Liver (tissue), 3 donors: ENCODE measurements at regions not wholly inside any gene's neighbourhood (a gene's known extent, or its start where the extent isn't known, plus 50 kb on each side); places are given as distances from the start of the nearest gene placed in this dataset.

Experiments used
- CTCF ChIP-seq: fragments of 150-350 bp; IDR thresholded peaks from 2 replicates; pipeline ENCODE4 v1.5.1; 2017; ENCODE audit warnings: improper control_type of control experiment, low read depth, low read length; ENCODE audit not compliant: missing input control
- EGR1 ChIP-seq, 2 donors: IDR thresholded peaks; 2 replicates each; pipeline ENCODE4 v1.6.1; 2016 to 2018; ENCODE audit warnings: antibody characterized with exemption in 2 of 2, low read depth in 2 of 2
- FOXA1 ChIP-seq: IDR thresholded peaks from 2 replicates; pipeline ENCODE4 v1.6.1; 2016; ENCODE audit warnings: antibody characterized with exemption
- GABPA ChIP-seq, 2 donors: IDR thresholded peaks in 1 of 2; conservative IDR thresholded peaks in 1 of 2; 2 replicates each; pipeline ENCODE4 v1.6.1; 2016; ENCODE audit warnings: antibody characterized with exemption in 2 of 2, mild to moderate bottlenecking in 1 of 2, moderate library complexity in 1 of 2
- HNF4A ChIP-seq, 2 donors: conservative IDR thresholded peaks; 2 replicates each; pipeline ENCODE4 v1.6.1; 2016; ENCODE audit warnings: antibody characterized with exemption in 2 of 2, mild to moderate bottlenecking in 2 of 2
- HNF4G ChIP-seq: IDR thresholded peaks from 2 replicates; pipeline ENCODE4 v1.6.1; 2016; ENCODE audit warnings: antibody characterized with exemption
- JUND ChIP-seq, 2 donors: IDR thresholded peaks; 2 replicates each; pipeline ENCODE4 v1.6.1; 2016; ENCODE audit warnings: antibody characterized with exemption in 2 of 2
- MAX ChIP-seq: IDR thresholded peaks from 2 replicates; pipeline ENCODE4 v1.6.1; 2016; ENCODE audit warnings: antibody characterized with exemption
- RAD21 ChIP-seq, 2 donors: IDR thresholded peaks; 2 replicates each; pipeline ENCODE4 v1.6.1; 2016; ENCODE audit warnings: antibody characterized with exemption in 2 of 2, mild to moderate bottlenecking in 2 of 2
- REST ChIP-seq: IDR thresholded peaks from 2 replicates; pipeline ENCODE4 v1.6.1; 2016; ENCODE audit warnings: antibody characterized with exemption, mild to moderate bottlenecking
- SP1 ChIP-seq: IDR thresholded peaks from 2 replicates; pipeline ENCODE4 v1.6.1; 2018; ENCODE audit warnings: antibody characterized with exemption, mild to moderate bottlenecking
- TAF1 ChIP-seq: conservative IDR thresholded peaks from 2 replicates; pipeline ENCODE4 v1.6.1; 2016; ENCODE audit warnings: antibody characterized with exemption, mild to moderate bottlenecking
- YY1 ChIP-seq: IDR thresholded peaks from 2 replicates; pipeline ENCODE4 v1.6.1; 2016; ENCODE audit warnings: antibody characterized with exemption, mild to moderate bottlenecking
- TF ChIP-seq, protein P1 (sequence below): IDR thresholded peaks from 2 replicates; pipeline ENCODE4 v1.6.1; 2016; ENCODE audit warnings: antibody characterized with exemption
- donor health status: healthy.
- donor health status: healthy.

DNA sequence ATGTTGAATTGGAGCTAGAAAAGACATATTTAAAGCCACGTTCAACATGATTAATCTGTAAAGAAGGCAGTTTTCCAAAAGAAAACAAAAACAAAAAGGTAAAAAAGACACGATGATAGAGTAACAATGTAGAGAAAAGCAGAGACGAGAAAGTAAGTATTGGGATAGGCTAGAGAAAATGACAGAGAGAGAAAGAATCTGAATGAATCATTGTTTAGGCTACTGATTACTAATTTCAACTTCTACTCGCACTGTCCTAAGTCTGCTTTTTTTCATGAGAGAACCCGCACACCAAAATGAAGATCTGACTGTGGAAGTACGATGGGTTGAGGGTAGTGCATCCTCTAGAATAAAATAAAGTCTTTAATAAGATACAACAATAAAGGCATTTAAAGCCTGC, 1599.2 kb upstream of the TMEFF2 start:
- TF ChIP-seq CTCF = no peak
- TF ChIP-seq JUND (IDR thresholded peaks at IDR 0.05) = no peak
- no peak for TF ChIP-seq TAF1
- TF ChIP-seq, protein P1, sequence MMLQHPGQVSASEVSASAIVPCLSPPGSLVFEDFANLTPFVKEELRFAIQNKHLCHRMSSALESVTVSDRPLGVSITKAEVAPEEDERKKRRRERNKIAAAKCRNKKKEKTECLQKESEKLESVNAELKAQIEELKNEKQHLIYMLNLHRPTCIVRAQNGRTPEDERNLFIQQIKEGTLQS = no peak
- TF ChIP-seq RAD21 (IDR thresholded peaks at IDR 0.05) = no peak
- no peak for TF ChIP-seq MAX
- no peak for TF ChIP-seq REST
- no peak for TF ChIP-seq YY1
- TF ChIP-seq SP1 = no peak
- TF ChIP-seq EGR1 (IDR thresholded peaks at IDR 0.05; ENCODE audit: low read depth in 2 of 2) = no peak
- TF ChIP-seq FOXA1 = no peak
- no peak for TF ChIP-seq GABPA (IDR thresholded peaks at IDR 0.05 in 1 of 2, conservative IDR thresholded peaks at IDR 0.05 in 1 of 2)
- TF ChIP-seq HNF4G = no peak
- TF ChIP-seq HNF4A (conservative IDR thresholded peaks at IDR 0.05) = no peak
